MCF 10A (cell line): ENCODE measurements at regions not wholly inside any gene's neighbourhood (a gene's known extent, or its start where the extent isn't known, plus 50 kb on each side); places are given as distances from the start of the nearest gene placed in this dataset.
"Not testable (repeated sequence)": the region's sequence is repeated elsewhere in the genome, so short reads cannot be mapped to it uniquely, and the experiment has no call there.

Experiments
- BruUV-seq: library from RNA; stranded (reverse); fragments of 400-500 nt; replicated peaks from 2 replicates; lab custom pipeline; 2021; lab: Mats Ljungman, UMichigan
- CTCF ChIA-PET: fragments of 300-600 bp; sonication (Branson Sonifier 250); formaldehyde crosslinking; extraction: SDS; loops from one replicate; lab custom pipeline; 2021; ENCODE audit warnings: antibody characterized with exemption, inconsistent platforms; lab: Yijun Ruan, JAX
- POLR2A ChIA-PET: fragments of 300-600, 350-650 bp; sonication (Branson Sonifier 250); formaldehyde crosslinking; extraction: SDS; loops from one replicate; lab custom pipeline; 2020; ENCODE audit warnings: antibody characterized with exemption, inconsistent platforms; lab: Yijun Ruan, JAX
- DNase-seq: peaks from one replicate; pipeline ENCODE4 v3.0.0-alpha.2; 2018; ENCODE audit not compliant: unreplicated experiment
- H3K27ac Mint-ChIP-seq: one replicate; pipeline ENCODE4 v1.8.0; 2022; ENCODE audit warnings: mild to moderate bottlenecking, low read depth, mixed read lengths; ENCODE audit not compliant: unreplicated experiment
- H3K27me3 Mint-ChIP-seq: one replicate; pipeline ENCODE4 v1.8.0; 2022; ENCODE audit warnings: mixed read lengths; ENCODE audit not compliant: insufficient read depth, unreplicated experiment
- H3K36me3 Mint-ChIP-seq: one replicate; pipeline ENCODE4 v1.8.0; 2022; ENCODE audit warnings: mild to moderate bottlenecking, moderate library complexity, mixed read lengths; ENCODE audit not compliant: insufficient read depth, unreplicated experiment
- H3K4me1 Mint-ChIP-seq: one replicate; pipeline ENCODE4 v1.8.0; 2022; ENCODE audit warnings: mixed read lengths; ENCODE audit not compliant: insufficient read depth, unreplicated experiment
- H3K4me3 Mint-ChIP-seq: one replicate; pipeline ENCODE4 v1.8.0; 2022; ENCODE audit warnings: mild to moderate bottlenecking, moderate library complexity, mixed read lengths; ENCODE audit not compliant: unreplicated experiment
- H3K9me3 Mint-ChIP-seq: one replicate; pipeline ENCODE4 v1.8.0; 2022; ENCODE audit warnings: mixed read lengths; ENCODE audit not compliant: unreplicated experiment
- intact Hi-C: fragments of 100-400 bp; cut with micrococcal nuclease; formaldehyde crosslinking; loops from 2 replicates; pipeline ENCODE4 v1.14.1; 2022
- TF ChIP-seq, protein P1 (sequence below): fragments of 200-600 bp; IDR thresholded peaks from one replicate; pipeline ENCODE4 v1.8.0; 2022; ENCODE audit warnings: antibody characterized with exemption, mild to moderate bottlenecking; ENCODE audit not compliant: unreplicated experiment

DNA sequence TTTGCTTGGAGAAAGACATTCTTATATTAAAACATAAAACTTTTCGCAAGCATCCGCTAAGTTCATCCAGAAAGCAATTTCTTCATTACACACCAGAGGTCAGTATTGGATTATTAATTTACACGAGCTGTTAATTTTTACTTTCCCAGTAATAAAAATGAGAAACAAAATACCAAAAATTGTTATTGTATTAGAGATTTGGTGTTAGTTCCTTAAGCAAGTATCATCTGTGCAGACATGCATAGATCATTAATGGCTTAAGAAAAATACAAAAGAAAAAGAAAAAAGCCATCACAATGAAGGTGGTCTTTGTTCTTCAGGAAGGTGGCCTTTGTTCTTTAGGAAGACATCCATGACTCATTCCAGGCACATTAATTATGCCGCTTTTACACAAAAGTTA is 53.6 kb upstream of the HNMT start:
- H3K27me3 Mint-ChIP-seq: no peaks in the 10 kb centered on the region
- DNase-seq: peak; percentile 19
- intact Hi-C loops: loop anchor here (1.0 kb wide), 4 partner anchors 180 to 917 kb away; no protein-coding TSS in a partner anchor
- no peaks in the 10 kb centered on the region for H3K36me3 Mint-ChIP-seq
- H3K27ac Mint-ChIP-seq: no peak overlapping the region
- H3K4me1 Mint-ChIP-seq: no peaks in the 10 kb centered on the region
- TF ChIP-seq, protein P1, sequence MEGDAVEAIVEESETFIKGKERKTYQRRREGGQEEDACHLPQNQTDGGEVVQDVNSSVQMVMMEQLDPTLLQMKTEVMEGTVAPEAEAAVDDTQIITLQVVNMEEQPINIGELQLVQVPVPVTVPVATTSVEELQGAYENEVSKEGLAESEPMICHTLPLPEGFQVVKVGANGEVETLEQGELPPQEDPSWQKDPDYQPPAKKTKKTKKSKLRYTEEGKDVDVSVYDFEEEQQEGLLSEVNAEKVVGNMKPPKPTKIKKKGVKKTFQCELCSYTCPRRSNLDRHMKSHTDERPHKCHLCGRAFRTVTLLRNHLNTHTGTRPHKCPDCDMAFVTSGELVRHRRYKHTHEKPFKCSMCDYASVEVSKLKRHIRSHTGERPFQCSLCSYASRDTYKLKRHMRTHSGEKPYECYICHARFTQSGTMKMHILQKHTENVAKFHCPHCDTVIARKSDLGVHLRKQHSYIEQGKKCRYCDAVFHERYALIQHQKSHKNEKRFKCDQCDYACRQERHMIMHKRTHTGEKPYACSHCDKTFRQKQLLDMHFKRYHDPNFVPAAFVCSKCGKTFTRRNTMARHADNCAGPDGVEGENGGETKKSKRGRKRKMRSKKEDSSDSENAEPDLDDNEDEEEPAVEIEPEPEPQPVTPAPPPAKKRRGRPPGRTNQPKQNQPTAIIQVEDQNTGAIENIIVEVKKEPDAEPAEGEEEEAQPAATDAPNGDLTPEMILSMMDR: peak; percentile 63
- BruUV-seq: no TSS peak
- H3K4me3 Mint-ChIP-seq: no peak overlapping the region
- H3K9me3 Mint-ChIP-seq: no peaks in the 10 kb centered on the region
- POLR2A ChIA-PET: interaction anchor here (1.5 kb wide), 1 partner anchor 876 kb away, joined by 6 read pairs; no protein-coding TSS in a partner anchor
- CTCF ChIA-PET: interaction anchor here (0.6 to 9.6 kb wide), 12 partner anchors 11 to 916 kb away, joined by 3 to 97 read pairs (median 4); no protein-coding TSS in a partner anchor

GRCh38 chr2:137912371-137912770 is 51.9 kb upstream of the HNMT start:
- POLR2A ChIA-PET: interaction anchor here (0.8 kb wide), 1 partner anchor 915 kb away, joined by 3 read pairs; no protein-coding TSS in a partner anchor
- H3K4me1 Mint-ChIP-seq: no peaks in the 10 kb centered on the region
- H3K36me3 Mint-ChIP-seq: no peaks in the 10 kb centered on the region
- DNase-seq: no peak
- no peaks in the 10 kb centered on the region for H3K9me3 Mint-ChIP-seq
- CTCF ChIA-PET: interaction anchor here (0.6 to 9.6 kb wide), 16 partner anchors 23 to 939 kb away, joined by 3 to 97 read pairs (median 3); no protein-coding TSS in a partner anchor
- TF ChIP-seq, protein P1: no peak
- no TSS peak for BruUV-seq
- no peak overlapping the region for H3K4me3 Mint-ChIP-seq
- intact Hi-C loops: no loop called here
- no peak overlapping the region for H3K27ac Mint-ChIP-seq
- no peaks in the 10 kb centered on the region for H3K27me3 Mint-ChIP-seq

GRCh38 chr2:137913169-137913568 is 51.1 kb upstream of the HNMT start:
- ChIA-PET POLR2A (no interaction called here), CTCF (interaction anchor here (0.6 to 9.6 kb wide), 9 partner anchors 24 to 933 kb away, joined by 3 to 97 read pairs (median 7); no protein-coding TSS in a partner anchor)
- Mint-ChIP-seq H3K4me3 (no peak overlapping the region), H3K36me3 (no peaks in the 10 kb centered on the region), H3K27me3 (no peaks in the 10 kb centered on the region), H3K4me1 (no peaks in the 10 kb centered on the region), H3K27ac (no peak overlapping the region), H3K9me3 (no peaks in the 10 kb centered on the region)
- intact Hi-C loops: no loop called here
- no TSS peak for BruUV-seq
- TF ChIP-seq, protein P1: no peak
- no peak for DNase-seq

GRCh38 chr2:137913648-137914047 is 50.6 kb upstream of the HNMT start:
- H3K4me3 Mint-ChIP-seq, H3K27ac Mint-ChIP-seq, intact Hi-C loops, POLR2A ChIA-PET, DNase-seq, H3K9me3 Mint-ChIP-seq, H3K27me3 Mint-ChIP-seq, H3K36me3 Mint-ChIP-seq, BruUV-seq, H3K4me1 Mint-ChIP-seq: not testable (repeated sequence)
- CTCF ChIA-PET: interaction anchor here (0.6 to 9.6 kb wide), 7 partner anchors 177 to 1460 kb away, joined by 3 to 97 read pairs (median 7); no protein-coding TSS in a partner anchor
